ENCODE measurements at regions not wholly inside any gene's neighbourhood (a gene's known extent, or its start where the extent isn't known, plus 50 kb on each side); places are given as distances from the start of the nearest gene placed in this dataset.

DNA sequence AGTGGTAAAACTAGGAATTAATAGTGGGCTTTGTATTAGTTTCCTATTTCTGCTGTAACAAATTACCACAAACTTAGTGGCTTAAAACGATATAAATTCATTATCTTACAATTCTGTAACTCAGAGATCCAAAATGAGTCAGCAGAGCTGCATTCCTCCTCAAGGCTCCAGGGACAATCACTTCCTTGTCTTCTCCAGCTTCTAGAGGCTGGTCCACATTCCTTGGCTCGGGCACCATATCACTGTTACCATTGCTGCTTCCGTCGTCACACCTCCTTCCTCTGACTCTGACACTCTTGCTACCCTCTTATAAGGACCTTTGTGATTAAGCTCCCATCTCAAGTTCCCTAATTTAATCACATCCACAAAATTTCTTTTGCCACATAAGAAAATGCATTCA lies 567.8 kb upstream of the KLHL29 start:
- no peak overlapping the region for H3K27ac ChIP-seq
- TF ChIP-seq ZFX (IDR thresholded peaks at IDR 0.05): no peak
- TF ChIP-seq, protein P1, sequence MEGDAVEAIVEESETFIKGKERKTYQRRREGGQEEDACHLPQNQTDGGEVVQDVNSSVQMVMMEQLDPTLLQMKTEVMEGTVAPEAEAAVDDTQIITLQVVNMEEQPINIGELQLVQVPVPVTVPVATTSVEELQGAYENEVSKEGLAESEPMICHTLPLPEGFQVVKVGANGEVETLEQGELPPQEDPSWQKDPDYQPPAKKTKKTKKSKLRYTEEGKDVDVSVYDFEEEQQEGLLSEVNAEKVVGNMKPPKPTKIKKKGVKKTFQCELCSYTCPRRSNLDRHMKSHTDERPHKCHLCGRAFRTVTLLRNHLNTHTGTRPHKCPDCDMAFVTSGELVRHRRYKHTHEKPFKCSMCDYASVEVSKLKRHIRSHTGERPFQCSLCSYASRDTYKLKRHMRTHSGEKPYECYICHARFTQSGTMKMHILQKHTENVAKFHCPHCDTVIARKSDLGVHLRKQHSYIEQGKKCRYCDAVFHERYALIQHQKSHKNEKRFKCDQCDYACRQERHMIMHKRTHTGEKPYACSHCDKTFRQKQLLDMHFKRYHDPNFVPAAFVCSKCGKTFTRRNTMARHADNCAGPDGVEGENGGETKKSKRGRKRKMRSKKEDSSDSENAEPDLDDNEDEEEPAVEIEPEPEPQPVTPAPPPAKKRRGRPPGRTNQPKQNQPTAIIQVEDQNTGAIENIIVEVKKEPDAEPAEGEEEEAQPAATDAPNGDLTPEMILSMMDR (conservative IDR thresholded peaks at IDR 0.05): no peak

DNA sequence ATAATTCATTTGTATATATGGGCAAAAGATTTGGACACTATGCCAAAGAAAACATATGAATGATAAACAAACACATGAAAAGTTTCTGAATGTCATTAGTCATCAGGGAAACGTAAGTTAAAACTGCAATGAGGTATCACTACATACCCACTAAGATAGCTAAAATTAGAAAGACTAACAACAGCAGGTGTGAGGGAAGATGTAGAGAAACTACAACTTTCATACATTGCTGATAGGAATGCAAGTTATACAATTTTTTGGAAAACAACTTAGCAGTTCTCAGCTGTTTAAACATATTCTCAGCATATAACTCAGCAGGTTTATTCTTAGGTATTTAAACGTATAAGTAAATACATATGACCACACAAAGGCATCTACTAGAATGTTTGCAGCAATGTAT lies 563.5 kb upstream of the KLHL29 start:
- no peak overlapping the region for H3K27ac ChIP-seq
- TF ChIP-seq ZFX (IDR thresholded peaks at IDR 0.05): no peak
- TF ChIP-seq, protein P1 (conservative IDR thresholded peaks at IDR 0.05): no peak

DNA sequence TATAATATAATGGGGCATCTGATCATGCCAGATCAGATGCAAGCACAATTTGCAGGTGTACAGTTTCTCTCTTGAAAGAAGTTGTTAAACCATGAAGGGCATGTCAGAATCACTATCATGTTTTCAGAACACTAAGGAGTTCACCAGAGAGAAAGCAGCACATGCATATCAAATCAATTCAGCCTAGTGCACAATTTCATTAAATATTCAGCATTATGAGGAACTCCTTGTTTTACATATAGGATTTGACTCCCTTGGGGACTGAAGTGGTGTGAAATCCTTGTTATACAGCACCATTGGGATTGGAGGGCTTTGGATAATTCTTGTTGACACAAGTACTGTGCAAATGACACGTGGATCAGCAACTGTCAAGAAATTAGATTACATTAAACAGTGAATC lies 562.1 kb upstream of the KLHL29 start:
- TF ChIP-seq ZFX (IDR thresholded peaks at IDR 0.05): no peak
- TF ChIP-seq, protein P1 (conservative IDR thresholded peaks at IDR 0.05): no peak
- H3K27ac ChIP-seq: no peak overlapping the region

DNA sequence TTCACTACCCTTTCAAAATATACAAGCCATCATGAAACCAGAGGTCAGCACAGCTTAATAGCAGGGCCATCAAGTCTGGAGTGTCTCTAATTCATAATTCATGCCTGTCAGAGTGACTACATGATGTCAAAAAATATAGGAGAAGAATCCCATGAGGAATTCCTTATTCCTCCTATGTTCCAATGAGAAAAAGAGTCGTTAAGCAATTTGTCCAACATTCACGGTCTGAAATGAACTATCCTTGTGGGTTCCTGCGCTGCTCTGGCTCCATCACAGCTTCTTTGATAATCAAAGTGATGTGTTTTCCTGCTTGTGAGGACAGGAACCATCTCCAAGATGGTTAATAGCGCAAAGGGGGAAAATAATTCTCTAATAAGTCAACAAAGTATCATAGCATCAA lies 560.4 kb upstream of the KLHL29 start:
- TF ChIP-seq ZFX (IDR thresholded peaks at IDR 0.05): no peak
- TF ChIP-seq, protein P1 (conservative IDR thresholded peaks at IDR 0.05): no peak
- no peak overlapping the region for H3K27ac ChIP-seq

DNA sequence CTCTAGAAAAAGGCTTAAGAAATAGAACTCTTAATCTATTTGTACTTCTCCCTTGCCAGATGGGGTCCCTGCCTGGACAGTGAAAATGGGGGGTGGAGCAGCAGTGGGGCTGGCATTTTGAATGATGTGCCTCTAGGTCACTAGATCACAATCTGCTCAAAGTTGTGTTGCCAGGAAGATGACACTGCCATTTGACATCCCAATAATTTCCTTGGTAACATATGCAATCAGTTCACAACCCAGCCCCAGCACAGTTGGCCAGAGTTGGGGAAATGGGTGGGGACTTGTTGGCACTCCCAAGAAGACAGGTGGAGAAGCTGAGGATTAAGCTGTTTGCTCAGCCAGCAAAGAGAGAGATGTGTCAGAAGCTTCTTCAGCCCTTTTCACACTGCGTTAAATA lies 558.3 kb upstream of the KLHL29 start:
- TF ChIP-seq, protein P1 (conservative IDR thresholded peaks at IDR 0.05): no peak
- TF ChIP-seq ZFX (IDR thresholded peaks at IDR 0.05): no peak
- no peak overlapping the region for H3K27ac ChIP-seq

DNA sequence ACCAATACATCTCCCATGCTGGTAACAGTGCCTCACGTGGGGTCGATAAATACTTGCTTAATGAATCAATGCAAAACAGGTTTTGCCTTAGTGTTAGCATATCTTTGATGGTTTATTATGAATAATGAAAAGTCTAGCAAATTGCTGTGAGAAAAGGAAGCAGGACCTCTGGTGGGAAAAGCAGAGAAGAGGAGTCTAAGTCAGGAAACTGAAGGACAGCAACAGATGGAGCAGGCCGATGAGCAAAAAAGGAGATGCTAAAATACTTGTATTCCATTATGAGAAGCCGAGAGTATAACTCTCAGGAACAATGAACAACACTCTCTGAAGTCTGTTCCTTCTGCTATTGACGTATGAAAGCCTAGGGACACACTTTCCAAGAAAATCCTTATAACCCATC lies 555.2 kb upstream of the KLHL29 start:
- TF ChIP-seq, protein P1 (conservative IDR thresholded peaks at IDR 0.05): no peak
- TF ChIP-seq ZFX (IDR thresholded peaks at IDR 0.05): no peak
- no peak overlapping the region for H3K27ac ChIP-seq

DNA sequence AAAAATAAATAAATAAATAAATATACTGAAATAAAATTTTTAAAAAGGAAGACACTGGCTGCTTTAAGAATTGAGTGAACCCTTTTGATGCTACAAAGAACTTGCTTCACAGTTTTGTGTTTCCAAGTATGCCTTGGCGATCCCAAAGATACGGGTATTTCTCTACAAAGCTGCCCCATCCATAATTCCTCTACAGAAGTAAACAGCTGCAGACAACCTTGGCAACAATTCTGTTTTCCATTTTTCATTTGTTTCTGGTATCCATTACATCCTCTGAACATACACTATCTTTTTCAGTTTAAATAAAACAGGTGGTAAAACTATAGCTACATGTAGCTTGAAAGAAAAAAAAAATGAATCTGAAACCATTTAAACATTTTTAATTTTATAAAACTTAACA lies 552.8 kb upstream of the KLHL29 start:
- no peak overlapping the region for H3K27ac ChIP-seq
- no peak for TF ChIP-seq ZFX (IDR thresholded peaks at IDR 0.05)
- TF ChIP-seq, protein P1 (conservative IDR thresholded peaks at IDR 0.05): no peak

Measured in C4-2B (cell line).